Activated CD4-positive, alpha-beta T cell treated with anti-CD3 and anti-CD28 coated beads, Interleukin-2, amount 50 U/mL, for 48 hours (primary cell): ENCODE measurements at regions not wholly inside any gene's neighbourhood (a gene's known extent, or its start where the extent isn't known, plus 50 kb on each side); places are given as distances from the start of the nearest gene placed in this dataset.

Experiments
- DNase-seq, 2 experiments: peaks; one replicate each; pipeline ENCODE4 v3.0.0-alpha.2; 2020

GRCh38 chr22:47446821-47447810 lies 684.7 kb downstream of the TBC1D22A start:
- no peak for DNase-seq

- no peak for DNase-seq
Observed at GRCh38 chr22:47446331-47446730, 683.9 kb downstream of the TBC1D22A start.

GRCh38 chr22:47445716-47446290 lies 683.4 kb downstream of the TBC1D22A start:
- no peak for DNase-seq

- DNase-seq, result no peak
Observed at GRCh38 chr22:47445212-47445611, 682.8 kb downstream of the TBC1D22A start.

GRCh38 chr22:47444746-47445065 lies 682.3 kb downstream of the TBC1D22A start:
- no peak for DNase-seq

- no peak for DNase-seq
Observed at GRCh38 chr22:47443836-47444745, 681.6 kb downstream of the TBC1D22A start.

GRCh38 chr22:47442821-47443220 lies 680.4 kb downstream of the TBC1D22A start:
- DNase-seq, result no peak

- no peak for DNase-seq
Observed at GRCh38 chr22:47439643-47440265, 677.3 kb downstream of the TBC1D22A start.

- no peak for DNase-seq
Observed at GRCh38 chr22:47437636-47438035, 675.2 kb downstream of the TBC1D22A start.

- no peak for DNase-seq
Observed at GRCh38 chr22:47437110-47437509, 674.7 kb downstream of the TBC1D22A start.

- DNase-seq, result no peak
Observed at GRCh38 chr22:47435826-47436225, 673.4 kb downstream of the TBC1D22A start.

GRCh38 chr22:47435204-47435487 lies 672.7 kb downstream of the TBC1D22A start:
- DNase-seq, result no peak

GRCh38 chr22:47434336-47435203 lies 672.1 kb downstream of the TBC1D22A start:
- DNase-seq, result no peak

- no peak for DNase-seq
Observed at GRCh38 chr22:47433627-47434026, 671.2 kb downstream of the TBC1D22A start.

- DNase-seq, result no peak
Observed at GRCh38 chr22:47432683-47433082, 670.2 kb downstream of the TBC1D22A start.

- no peak for DNase-seq
Observed at GRCh38 chr22:47423861-47424820, 661.7 kb downstream of the TBC1D22A start.

- no peak for DNase-seq
Observed at GRCh38 chr22:47423266-47423665, 660.8 kb downstream of the TBC1D22A start.

- DNase-seq, result no peak
Observed at GRCh38 chr22:47422736-47423135, 660.3 kb downstream of the TBC1D22A start.

GRCh38 chr22:47421846-47422245 lies 659.4 kb downstream of the TBC1D22A start:
- DNase-seq, result no peak

- DNase-seq, result no peak
Observed at GRCh38 chr22:47420211-47420610, 657.8 kb downstream of the TBC1D22A start.

GRCh38 chr22:47419239-47419638 lies 656.8 kb downstream of the TBC1D22A start:
- DNase-seq, result no peak
